ENCODE measurements at regions not wholly inside any gene's neighbourhood (a gene's known extent, or its start where the extent isn't known, plus 50 kb on each side); places are given as distances from the start of the nearest gene placed in this dataset.

- TF ChIP-seq CTCF (IDR thresholded peaks at IDR 0.05) (no peak), POLR2A (IDR thresholded peaks at IDR 0.05) (no peak)
Observed at GRCh38 chrX:471281-471680, 84.6 kb upstream of the PPP2R3B start.

All from esophagus squamous epithelium (tissue), 4 donors.